ENCODE measurements at regions not wholly inside any gene's neighbourhood (a gene's known extent, or its start where the extent isn't known, plus 50 kb on each side); places are given as distances from the start of the nearest gene placed in this dataset.

GRCh38 chr4:100804576-100805360 lies 286.9 kb upstream of the EMCN start:
- DNase-seq, result no peak
- Histone ChIP-seq H3K4me2 (ENCODE audit: low read length) (no peak overlapping the region), H3K4me3 (ENCODE audit: low read length) (no peak overlapping the region), H3K27ac (ENCODE audit: low read length) (no peak overlapping the region), H3K9me2 (replicated peaks; ENCODE audit: low read length) (no peaks in the 10 kb centered on the region), H3K9ac (ENCODE audit: low read length) (no peak overlapping the region), H3K9me3 (ENCODE audit: low read length) (no peaks in the 10 kb centered on the region), H3K79me2 (ENCODE audit: low read length) (no peaks in the 10 kb centered on the region), H3K27me3 (ENCODE audit: low read length) (no peaks in the 10 kb centered on the region), H4K20me1 (ENCODE audit: low read length) (no peaks in the 10 kb centered on the region), H3F3A (ENCODE audit: low read length, unreplicated experiment) (no peaks in the 10 kb centered on the region), H3K4me1 (ENCODE audit: insufficient read depth, low read length) (peaks cover 10% of the 10 kb centered on the region; the same call in 1 of the 2 replicates), H3K36me3 (ENCODE audit: low read depth, low read length) (no peaks in the 10 kb centered on the region), H2AFZ (ENCODE audit: low read length) (no peak overlapping the region)
- intact Hi-C loops (cut with micrococcal nuclease), result no loop called here
- BruUV-seq (replicated peaks), result no TSS peak
- CTCF ChIA-PET, result interaction anchor here (0.6 kb wide), 1 partner anchor 1625 kb away, joined by 7 read pairs; no protein-coding TSS in a partner anchor
- TF ChIP-seq, protein P1, sequence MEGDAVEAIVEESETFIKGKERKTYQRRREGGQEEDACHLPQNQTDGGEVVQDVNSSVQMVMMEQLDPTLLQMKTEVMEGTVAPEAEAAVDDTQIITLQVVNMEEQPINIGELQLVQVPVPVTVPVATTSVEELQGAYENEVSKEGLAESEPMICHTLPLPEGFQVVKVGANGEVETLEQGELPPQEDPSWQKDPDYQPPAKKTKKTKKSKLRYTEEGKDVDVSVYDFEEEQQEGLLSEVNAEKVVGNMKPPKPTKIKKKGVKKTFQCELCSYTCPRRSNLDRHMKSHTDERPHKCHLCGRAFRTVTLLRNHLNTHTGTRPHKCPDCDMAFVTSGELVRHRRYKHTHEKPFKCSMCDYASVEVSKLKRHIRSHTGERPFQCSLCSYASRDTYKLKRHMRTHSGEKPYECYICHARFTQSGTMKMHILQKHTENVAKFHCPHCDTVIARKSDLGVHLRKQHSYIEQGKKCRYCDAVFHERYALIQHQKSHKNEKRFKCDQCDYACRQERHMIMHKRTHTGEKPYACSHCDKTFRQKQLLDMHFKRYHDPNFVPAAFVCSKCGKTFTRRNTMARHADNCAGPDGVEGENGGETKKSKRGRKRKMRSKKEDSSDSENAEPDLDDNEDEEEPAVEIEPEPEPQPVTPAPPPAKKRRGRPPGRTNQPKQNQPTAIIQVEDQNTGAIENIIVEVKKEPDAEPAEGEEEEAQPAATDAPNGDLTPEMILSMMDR (conservative IDR thresholded peaks at IDR 0.05; ENCODE audit: low read depth, low read length), result no peak
- no peak for TF ChIP-seq EZH2 (IDR thresholded peaks at IDR 0.05; ENCODE audit: low read length, unreplicated experiment)
- TF ChIP-seq EZH2phosphoT487 (IDR thresholded peaks at IDR 0.05; ENCODE audit: borderline replicate concordance, low read length), result no peak
- POLR2A ChIA-PET (ENCODE audit: unreplicated experiment), result no interaction called here
- ATAC-seq, result no peak

GRCh38 chr4:100803751-100804150 lies 285.9 kb upstream of the EMCN start:
- no peaks in the 10 kb centered on the region for H3F3A ChIP-seq (ENCODE audit: low read length, unreplicated experiment)
- no peak overlapping the region for H3K4me3 ChIP-seq (ENCODE audit: low read length)
- no peaks in the 10 kb centered on the region for H4K20me1 ChIP-seq (ENCODE audit: low read length)
- no peak overlapping the region for H3K27ac ChIP-seq (ENCODE audit: low read length)
- DNase-seq (no peak), ATAC-seq (no peak)
- H3K36me3 ChIP-seq (ENCODE audit: low read depth, low read length), result no peaks in the 10 kb centered on the region
- no peaks in the 10 kb centered on the region for H3K9me3 ChIP-seq (ENCODE audit: low read length)
- CTCF ChIA-PET, result interaction anchor here (0.6 kb wide), 1 partner anchor 1626 kb away, joined by 7 read pairs; no protein-coding TSS in a partner anchor
- TF ChIP-seq EZH2phosphoT487 (IDR thresholded peaks at IDR 0.05; ENCODE audit: borderline replicate concordance, low read length) (no peak), EZH2 (IDR thresholded peaks at IDR 0.05; ENCODE audit: low read length, unreplicated experiment) (no peak)
- TF ChIP-seq, protein P1 (conservative IDR thresholded peaks at IDR 0.05; ENCODE audit: low read depth, low read length), result no peak
- no peak overlapping the region for H3K9ac ChIP-seq (ENCODE audit: low read length)
- H3K9me2 ChIP-seq (replicated peaks; ENCODE audit: low read length), result no peaks in the 10 kb centered on the region
- POLR2A ChIA-PET (ENCODE audit: unreplicated experiment), result no interaction called here
- peaks cover 10% of the 10 kb centered on the region; the same call in 1 of the 2 replicates for H3K4me1 ChIP-seq (ENCODE audit: insufficient read depth, low read length)
- H3K4me2 ChIP-seq (ENCODE audit: low read length), result no peak overlapping the region
- intact Hi-C loops (cut with micrococcal nuclease), result no loop called here
- no peaks in the 10 kb centered on the region for H3K79me2 ChIP-seq (ENCODE audit: low read length)
- no peak overlapping the region for H2AFZ ChIP-seq (ENCODE audit: low read length)
- BruUV-seq (replicated peaks), result no TSS peak
- no peaks in the 10 kb centered on the region for H3K27me3 ChIP-seq (ENCODE audit: low read length)
